Nephron progenitor cell (in vitro differentiated cells): ENCODE measurements at regions not wholly inside any gene's neighbourhood (a gene's known extent, or its start where the extent isn't known, plus 50 kb on each side); places are given as distances from the start of the nearest gene placed in this dataset.

Experiments used
- DNase-seq: peaks from one replicate; pipeline ENCODE4 v3.0.0; 2021
- H3K27ac Mint-ChIP-seq: 2 replicates; pipeline ENCODE4 v1.8.0; 2021; ENCODE audit warnings: mild to moderate bottlenecking, moderate library complexity, mixed read lengths
- H3K27me3 Mint-ChIP-seq: 2 replicates; pipeline ENCODE4 v1.8.0; 2021; ENCODE audit warnings: mild to moderate bottlenecking, low read depth, mixed read lengths; ENCODE audit not compliant: poor library complexity
- H3K36me3 Mint-ChIP-seq: 2 replicates; pipeline ENCODE4 v1.8.0; 2021; ENCODE audit warnings: low read depth, mixed read lengths
- H3K4me1 Mint-ChIP-seq: 2 replicates; pipeline ENCODE4 v1.8.0; 2021; ENCODE audit warnings: mixed read lengths
- H3K4me3 Mint-ChIP-seq: 2 replicates; pipeline ENCODE4 v1.8.0; 2021; ENCODE audit warnings: mild to moderate bottlenecking, moderate library complexity, mixed read lengths
- H3K9me3 Mint-ChIP-seq: 2 replicates; pipeline ENCODE4 v1.8.0; 2021; ENCODE audit warnings: mild to moderate bottlenecking, moderate library complexity, mixed read lengths
- CTCF ChIP-seq: fragments of 200-600 bp; sonication (generic); IDR thresholded peaks from 2 replicates; pipeline ENCODE4 v1.5.0; 2021; ENCODE audit warnings: antibody characterized with exemption

GRCh38 chr13:105016266-105016665, 1519.2 kb downstream of the EFNB2 start:
- Mint-ChIP-seq H3K36me3 (no peaks in the 10 kb centered on the region), H3K27me3 (no peaks in the 10 kb centered on the region), H3K4me1 (peaks cover 10% of the 10 kb centered on the region), H3K4me3 (no peak overlapping the region), H3K9me3 (no peaks in the 10 kb centered on the region), H3K27ac (peak overlapping the region; percentile 14)
- TF ChIP-seq CTCF, result no peak
- no peak for DNase-seq

- Mint-ChIP-seq H3K27me3 (no peaks in the 10 kb centered on the region), H3K9me3 (no peaks in the 10 kb centered on the region), H3K36me3 (no peaks in the 10 kb centered on the region), H3K27ac (no peak overlapping the region), H3K4me3 (no peak overlapping the region), H3K4me1 (peaks cover 5% of the 10 kb centered on the region)
- TF ChIP-seq CTCF, result no peak
- no peak for DNase-seq
Measured at GRCh38 chr13:105008604-105009003, 1526.9 kb downstream of the EFNB2 start.

GRCh38 chr13:105007166-105007808, 1528.2 kb downstream of the EFNB2 start:
- Mint-ChIP-seq H3K36me3 (no peaks in the 10 kb centered on the region), H3K4me1 (peaks cover 5% of the 10 kb centered on the region), H3K9me3 (no peaks in the 10 kb centered on the region), H3K27ac (no peak overlapping the region), H3K27me3 (no peaks in the 10 kb centered on the region), H3K4me3 (no peak overlapping the region)
- DNase-seq, result no peak
- TF ChIP-seq CTCF, result no peak

- no peak for TF ChIP-seq CTCF
- Mint-ChIP-seq H3K4me1 (no peaks in the 10 kb centered on the region), H3K4me3 (no peak overlapping the region), H3K27me3 (no peaks in the 10 kb centered on the region), H3K9me3 (no peaks in the 10 kb centered on the region), H3K36me3 (no peaks in the 10 kb centered on the region), H3K27ac (no peak overlapping the region)
- no peak for DNase-seq
Measured at GRCh38 chr13:104996022-104996421, 1539.4 kb downstream of the EFNB2 start.

GRCh38 chr13:104993708-104994107, 1541.8 kb downstream of the EFNB2 start:
- Mint-ChIP-seq H3K27ac (no peak overlapping the region), H3K36me3 (no peaks in the 10 kb centered on the region), H3K27me3 (no peaks in the 10 kb centered on the region), H3K4me3 (no peak overlapping the region), H3K4me1 (peaks cover 10% of the 10 kb centered on the region), H3K9me3 (no peaks in the 10 kb centered on the region)
- TF ChIP-seq CTCF, result no peak
- DNase-seq, result no peak

GRCh38 chr13:104987621-104988020, 1547.8 kb downstream of the EFNB2 start:
- H3K27ac Mint-ChIP-seq, result no peak overlapping the region
- H3K36me3 Mint-ChIP-seq, result no peaks in the 10 kb centered on the region
- TF ChIP-seq CTCF, result no peak
- DNase-seq, result no peak
- H3K27me3 Mint-ChIP-seq, result no peaks in the 10 kb centered on the region
- no peak overlapping the region for H3K4me3 Mint-ChIP-seq
- H3K4me1 Mint-ChIP-seq, result peaks cover 14% of the 10 kb centered on the region
- H3K9me3 Mint-ChIP-seq, result no peaks in the 10 kb centered on the region
